Adrenal gland (tissue), 5 donors: ENCODE measurements at regions not wholly inside any gene's neighbourhood (a gene's known extent, or its start where the extent isn't known, plus 50 kb on each side); places are given as distances from the start of the nearest gene placed in this dataset.

Experiments
- CTCF ChIP-seq, 6 experiments: fragments of 450-650 bp in 4 of 6; fragments of 200-600 bp in 2 of 6; sonication (generic) in 1 of 6; IDR thresholded peaks; 1 replicate in 5 of 6; 2 replicates in 1 of 6; pipeline versions ENCODE4 v1.5.1 to v1.8.0; 2016 to 2021; ENCODE audit warnings: antibody characterized with exemption in 6 of 6, mild to moderate bottlenecking in 2 of 6, moderate library complexity in 1 of 6
- POLR2A ChIP-seq, 2 donors: fragments of 450-650 bp; IDR thresholded peaks; one replicate each; pipeline ENCODE4 v1.6.1; 2017; ENCODE audit warnings: antibody characterized with exemption in 2 of 2, mild to moderate bottlenecking in 2 of 2, moderate library complexity in 1 of 2
- donor health status: DM: no; HTN: no; CAD: no.

- TF ChIP-seq CTCF (IDR thresholded peaks at IDR 0.05) (no peak), POLR2A (IDR thresholded peaks at IDR 0.05) (no peak)
Observed at GRCh38 chr10:71015674-71016073, 127.3 kb upstream of the PCBD1 start.
